ENCODE measurements at regions not wholly inside any gene's neighbourhood (a gene's known extent, or its start where the extent isn't known, plus 50 kb on each side); places are given as distances from the start of the nearest gene placed in this dataset.

DNA sequence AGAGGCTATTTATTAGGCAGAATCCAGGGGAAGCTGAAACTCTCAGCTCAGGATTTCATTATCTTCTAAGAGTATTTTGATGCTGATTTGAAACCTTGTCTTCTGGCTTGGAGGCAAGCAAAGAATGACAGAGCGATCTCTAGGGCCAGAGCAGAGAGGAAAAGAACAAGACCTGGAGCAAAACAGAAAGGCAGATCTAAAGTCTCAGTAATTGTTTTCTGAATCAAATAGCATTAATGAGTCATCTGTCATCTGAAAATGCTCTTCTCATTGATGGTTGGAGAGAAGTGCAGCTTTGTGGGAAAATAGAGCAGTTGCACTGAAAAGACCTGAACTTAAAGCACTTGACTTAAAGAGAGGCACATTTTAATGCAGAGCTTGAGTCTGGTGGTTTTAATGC is 385.9 kb downstream of the RAP2B start:
- TF ChIP-seq, protein P1, sequence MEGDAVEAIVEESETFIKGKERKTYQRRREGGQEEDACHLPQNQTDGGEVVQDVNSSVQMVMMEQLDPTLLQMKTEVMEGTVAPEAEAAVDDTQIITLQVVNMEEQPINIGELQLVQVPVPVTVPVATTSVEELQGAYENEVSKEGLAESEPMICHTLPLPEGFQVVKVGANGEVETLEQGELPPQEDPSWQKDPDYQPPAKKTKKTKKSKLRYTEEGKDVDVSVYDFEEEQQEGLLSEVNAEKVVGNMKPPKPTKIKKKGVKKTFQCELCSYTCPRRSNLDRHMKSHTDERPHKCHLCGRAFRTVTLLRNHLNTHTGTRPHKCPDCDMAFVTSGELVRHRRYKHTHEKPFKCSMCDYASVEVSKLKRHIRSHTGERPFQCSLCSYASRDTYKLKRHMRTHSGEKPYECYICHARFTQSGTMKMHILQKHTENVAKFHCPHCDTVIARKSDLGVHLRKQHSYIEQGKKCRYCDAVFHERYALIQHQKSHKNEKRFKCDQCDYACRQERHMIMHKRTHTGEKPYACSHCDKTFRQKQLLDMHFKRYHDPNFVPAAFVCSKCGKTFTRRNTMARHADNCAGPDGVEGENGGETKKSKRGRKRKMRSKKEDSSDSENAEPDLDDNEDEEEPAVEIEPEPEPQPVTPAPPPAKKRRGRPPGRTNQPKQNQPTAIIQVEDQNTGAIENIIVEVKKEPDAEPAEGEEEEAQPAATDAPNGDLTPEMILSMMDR (IDR thresholded peaks at IDR 0.05): no peak

DNA sequence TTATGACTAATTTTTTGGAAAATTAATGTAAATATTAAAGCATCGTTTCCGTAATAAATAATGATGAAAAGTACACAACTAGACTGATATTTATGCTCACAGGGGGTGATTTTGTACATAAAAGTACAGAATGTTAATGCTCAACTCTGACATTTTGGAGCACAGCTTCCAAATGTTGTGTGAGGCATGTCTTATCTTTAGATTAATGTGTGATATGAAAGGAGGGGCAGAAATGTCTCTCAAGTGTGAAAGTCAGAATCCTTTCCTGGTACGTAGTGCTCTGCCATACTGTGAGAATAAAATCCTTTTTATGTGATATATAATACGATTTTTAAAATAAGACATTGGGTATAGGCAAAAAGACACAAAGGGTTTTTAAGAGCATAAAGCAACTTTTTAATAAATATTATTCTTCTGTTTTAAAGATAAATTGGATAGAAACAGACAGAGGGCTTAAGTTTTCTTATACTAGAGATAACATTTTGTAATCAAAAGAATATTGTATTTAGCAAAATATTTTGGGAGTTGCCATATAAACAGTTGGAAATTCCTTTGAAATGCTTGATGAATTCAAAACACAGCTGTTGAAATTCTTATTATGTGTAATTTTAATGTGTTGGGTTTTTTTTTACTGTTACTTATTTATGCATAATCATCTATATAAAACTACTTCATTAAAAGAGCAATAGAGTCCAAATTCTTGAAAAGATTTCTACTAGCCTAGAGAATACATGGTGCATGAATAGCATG is 389.7 kb downstream of the RAP2B start:
- TF ChIP-seq, protein P1 (IDR thresholded peaks at IDR 0.05): no peak

DNA sequence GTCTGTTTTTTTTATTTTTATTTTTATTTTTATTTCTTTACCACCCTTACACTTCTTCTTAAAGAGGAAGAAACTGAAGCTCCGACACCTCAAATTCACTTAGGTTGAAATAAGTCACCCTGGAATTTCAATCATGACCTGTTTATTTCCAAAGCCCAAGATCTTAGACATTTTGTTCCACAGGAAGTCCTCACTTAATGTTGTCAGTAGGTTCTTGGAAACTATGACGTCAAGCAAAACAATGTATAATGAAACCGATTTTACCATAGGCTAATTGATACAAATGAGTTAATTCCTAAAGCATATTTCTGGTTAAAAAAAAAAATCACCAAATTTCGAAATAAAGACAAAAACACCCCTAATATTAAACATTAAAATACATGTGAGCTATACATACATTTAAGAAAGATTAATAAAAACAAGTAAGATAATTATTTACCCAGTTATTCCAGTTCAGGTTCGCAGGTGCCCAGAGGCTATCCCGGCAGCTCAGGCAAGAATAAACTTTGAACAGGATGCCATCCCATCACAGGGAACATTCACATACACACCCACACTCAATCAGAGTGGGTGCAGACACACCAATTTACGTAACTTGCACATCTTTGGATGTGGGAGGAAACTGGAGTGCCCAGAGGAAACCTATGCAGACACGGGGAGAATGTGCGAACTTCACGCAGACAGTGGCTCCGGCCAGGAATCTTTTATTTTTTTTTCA is 391.0 kb downstream of the RAP2B start:
- TF ChIP-seq, protein P1 (IDR thresholded peaks at IDR 0.05): no peak

DNA sequence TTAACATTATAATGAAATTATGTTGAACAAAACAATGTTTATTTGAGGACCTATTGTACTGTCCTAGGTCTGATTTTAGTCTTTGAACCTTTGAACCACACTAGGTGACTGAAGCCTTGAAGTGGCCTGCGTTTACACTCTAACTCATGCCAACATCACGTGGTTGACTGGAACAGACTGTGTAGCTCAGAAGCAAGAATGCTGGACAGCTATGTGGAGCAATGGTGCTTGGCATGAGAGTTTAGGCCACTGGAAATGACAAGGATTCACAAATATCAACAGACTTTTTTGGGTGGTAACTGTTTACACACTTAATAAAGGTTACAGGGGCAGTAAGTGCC is 391.5 kb downstream of the RAP2B start:
- TF ChIP-seq, protein P1 (IDR thresholded peaks at IDR 0.05): no peak

DNA sequence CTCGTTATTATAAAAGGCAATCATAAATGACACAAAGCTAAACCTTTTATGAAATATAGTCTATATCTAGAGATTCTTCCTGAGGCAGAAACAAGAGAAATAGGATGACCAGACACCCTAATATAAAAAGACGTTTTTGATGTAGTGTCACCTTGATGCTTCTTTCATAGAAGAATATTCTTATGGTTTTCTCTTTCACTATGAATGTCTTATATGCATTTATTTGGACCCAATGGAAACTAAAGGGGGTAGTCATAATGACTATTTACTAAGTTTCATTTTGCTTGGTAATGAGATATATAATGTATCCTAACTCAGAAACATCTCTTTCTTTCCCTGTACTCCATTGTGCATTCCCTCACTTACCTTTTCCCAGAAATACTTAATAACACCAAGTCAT is 393.9 kb downstream of the RAP2B start:
- TF ChIP-seq, protein P1 (IDR thresholded peaks at IDR 0.05): no peak

DNA sequence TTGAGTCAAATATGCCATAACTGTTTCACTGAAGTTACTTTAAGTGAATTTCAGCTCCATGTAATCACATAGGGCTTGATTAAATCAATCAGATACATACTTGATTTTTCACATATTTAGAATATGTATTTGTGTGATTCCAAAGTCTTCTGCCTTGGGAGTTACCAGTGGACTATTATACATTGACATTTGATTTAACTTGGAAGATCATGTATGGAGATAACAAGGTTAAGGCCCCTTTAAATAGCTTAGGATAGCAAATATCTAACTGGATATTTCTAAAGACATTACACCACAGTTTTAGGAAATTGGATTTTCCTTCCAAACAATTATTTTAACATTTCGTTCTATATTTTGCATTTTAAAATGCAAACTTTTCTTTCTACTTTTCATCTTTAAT is 405.0 kb downstream of the RAP2B start:
- TF ChIP-seq, protein P1 (IDR thresholded peaks at IDR 0.05): no peak

DNA sequence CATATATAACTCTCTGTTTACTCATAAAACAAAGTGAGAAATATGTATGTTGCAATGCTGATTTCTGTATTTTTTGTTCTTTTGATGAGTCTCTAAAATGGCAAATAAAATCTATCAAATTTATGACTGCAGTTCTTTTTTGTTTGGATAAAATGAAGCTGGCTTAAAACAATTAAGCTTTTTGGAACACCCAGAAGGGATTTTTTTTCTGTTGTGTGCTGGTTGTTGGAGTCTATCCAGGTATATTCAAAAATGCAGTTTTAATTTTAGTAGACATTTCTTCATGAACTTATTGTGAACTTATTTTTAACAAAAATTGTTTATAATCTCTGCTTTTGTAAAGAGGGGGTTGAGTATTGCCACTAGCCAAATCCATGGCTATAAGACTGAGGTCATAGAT is 405.5 kb downstream of the RAP2B start:
- TF ChIP-seq, protein P1 (IDR thresholded peaks at IDR 0.05): no peak

Data from LNCAP (cell line).